H9 (cell line): ENCODE measurements at regions not wholly inside any gene's neighbourhood (a gene's known extent, or its start where the extent isn't known, plus 50 kb on each side); places are given as distances from the start of the nearest gene placed in this dataset.
"Not testable (repeated sequence)": the region's sequence is repeated elsewhere in the genome, so short reads cannot be mapped to it uniquely, and the experiment has no call there.

Experiments
- DNase-seq: peaks from one replicate; pipeline ENCODE4 v3.0.0-alpha.2; 2017
- H2AFZ ChIP-seq: one replicate; pipeline ENCODE4 v1.6.1; 2013; ENCODE audit warnings: mild to moderate bottlenecking, low read length, control low read depth, moderate library complexity
- H2AK5ac ChIP-seq: 2 replicates; pipeline ENCODE4 v1.6.1; 2013; ENCODE audit warnings: low read length, control low read depth, mixed read lengths; ENCODE audit not compliant: insufficient read length
- H2BK120ac ChIP-seq: one replicate; pipeline ENCODE4 v1.6.1; 2013; ENCODE audit warnings: low read depth, mild to moderate bottlenecking, low read length, control low read depth, inconsistent platforms; ENCODE audit not compliant: poor library complexity, severe bottlenecking
- H2BK12ac ChIP-seq: 2 replicates; pipeline ENCODE4 v1.6.1; 2013; ENCODE audit warnings: low read length, control low read depth, mixed read lengths, low read depth; ENCODE audit not compliant: insufficient read length
- H2BK15ac ChIP-seq: 2 replicates; pipeline ENCODE4 v1.6.1; 2013; ENCODE audit warnings: low read depth, low read length, control low read depth
- H2BK20ac ChIP-seq: one replicate; pipeline ENCODE4 v1.6.1; 2013; ENCODE audit warnings: low read depth, mild to moderate bottlenecking, low read length, control low read depth, inconsistent platforms; ENCODE audit not compliant: poor library complexity, severe bottlenecking
- H2BK5ac ChIP-seq: 2 replicates; pipeline ENCODE4 v1.6.1; 2013; ENCODE audit warnings: low read length, control low read depth, mixed read lengths; ENCODE audit not compliant: insufficient read length
- H3K14ac ChIP-seq: 2 replicates; pipeline ENCODE4 v1.6.1; 2013; ENCODE audit warnings: low read length, control low read depth; ENCODE audit not compliant: insufficient read depth
- H3K18ac ChIP-seq: 2 replicates; pipeline ENCODE4 v1.6.1; 2013; ENCODE audit warnings: low read depth, mild to moderate bottlenecking, mixed read lengths, low read length, control low read depth; ENCODE audit not compliant: insufficient read length
- H3K23ac ChIP-seq: 2 replicates; pipeline ENCODE4 v1.6.1; 2013; ENCODE audit warnings: low read length, control low read depth, mixed read lengths, low read depth; ENCODE audit not compliant: insufficient read length
- H3K23me2 ChIP-seq: 2 replicates; pipeline ENCODE4 v1.6.1; 2013; ENCODE audit warnings: low read depth, mild to moderate bottlenecking, mixed read lengths, low read length, control low read depth; ENCODE audit not compliant: insufficient read length, poor library complexity, severe bottlenecking
- H3K27ac ChIP-seq: 2 replicates; pipeline ENCODE4 v1.5.1; 2013; ENCODE audit warnings: low read length, control low read depth, mixed read lengths, low read depth; ENCODE audit not compliant: insufficient read length
- H3K27me3 ChIP-seq: 2 replicates; pipeline ENCODE4 v1.6.1; 2013; ENCODE audit warnings: low read length, control low read depth, inconsistent platforms; ENCODE audit not compliant: insufficient read depth
- H3K4ac ChIP-seq: 2 replicates; pipeline ENCODE4 v1.6.1; 2013; ENCODE audit warnings: low read depth, mild to moderate bottlenecking, control low read depth, inconsistent platforms, low read length, moderate library complexity
- H3K4me1 ChIP-seq: 2 replicates; pipeline ENCODE4 v1.6.1; 2013; ENCODE audit warnings: low read length, control low read depth, inconsistent platforms; ENCODE audit not compliant: insufficient read depth
- H3K4me2 ChIP-seq: 2 replicates; pipeline ENCODE4 v1.6.1; 2013; ENCODE audit warnings: low read length, control low read depth, mixed read lengths; ENCODE audit not compliant: insufficient read length, insufficient read depth
- H3K56ac ChIP-seq: 2 replicates; pipeline ENCODE4 v1.6.1; 2013; ENCODE audit warnings: low read depth, mild to moderate bottlenecking, mixed read lengths, low read length, control low read depth; ENCODE audit not compliant: insufficient read length
- H3K79me1 ChIP-seq: 2 replicates; pipeline ENCODE4 v1.6.1; 2013; ENCODE audit warnings: low read depth, mild to moderate bottlenecking, moderate library complexity, low read length, control low read depth, inconsistent platforms; ENCODE audit not compliant: insufficient read depth, poor library complexity, severe bottlenecking
- H3K79me2 ChIP-seq: 2 replicates; pipeline ENCODE4 v1.6.1; 2013; ENCODE audit warnings: low read length, control low read depth, inconsistent platforms; ENCODE audit not compliant: insufficient read depth
- H3K9ac ChIP-seq: 2 replicates; pipeline ENCODE4 v1.6.1; 2013; ENCODE audit warnings: low read length, control low read depth, mixed read lengths; ENCODE audit not compliant: insufficient read length; ENCODE audit errors: extremely low read depth
- H3K9me3 ChIP-seq: one replicate; pipeline ENCODE4 v1.6.1; 2013; ENCODE audit warnings: low read depth, low read length, inconsistent platforms; ENCODE audit not compliant: control insufficient read depth
- H3T11ph ChIP-seq: one replicate; pipeline ENCODE4 v1.6.1; 2013; ENCODE audit warnings: mild to moderate bottlenecking, low read length, control low read depth, inconsistent platforms
- H4K20me1 ChIP-seq: one replicate; pipeline ENCODE4 v1.6.1; 2013; ENCODE audit not compliant: control insufficient read depth, insufficient read length, insufficient read depth
- H4K5ac ChIP-seq: 2 replicates; pipeline ENCODE4 v1.6.1; 2013; ENCODE audit warnings: low read depth, mild to moderate bottlenecking, mixed read lengths, low read length, control low read depth; ENCODE audit not compliant: insufficient read length
- H4K8ac ChIP-seq: replicated peaks from 2 replicates; pipeline ENCODE4 v1.6.1; 2013; ENCODE audit warnings: low read length, control low read depth, mixed read lengths, low read depth; ENCODE audit not compliant: insufficient read length
- H4K91ac ChIP-seq: 2 replicates; pipeline ENCODE4 v1.6.1; 2013; ENCODE audit warnings: low read depth, mild to moderate bottlenecking, moderate library complexity, mixed read lengths, low read length, control low read depth; ENCODE audit not compliant: insufficient read length
- H3K27ac Mint-ChIP-seq, 3 experiments: 2 replicates in 2 of 3; 3 replicates in 1 of 3; pipeline ENCODE4 v1.8.0; 2020 to 2021; ENCODE audit warnings: mixed read lengths in 3 of 3, mild to moderate bottlenecking in 1 of 3, moderate library complexity in 1 of 3
- H3K27me3 Mint-ChIP-seq: 2 replicates; pipeline ENCODE4 v1.8.0; 2021; ENCODE audit warnings: low read depth, mild to moderate bottlenecking, moderate library complexity, mixed read lengths
- H3K36me3 Mint-ChIP-seq, 3 experiments: 2 replicates in 2 of 3; 3 replicates in 1 of 3; pipeline ENCODE4 v1.8.0; 2020 to 2021; ENCODE audit warnings: low read depth in 3 of 3, mixed read lengths in 3 of 3; ENCODE audit not compliant: insufficient read depth in 1 of 3
- H3K4me1 Mint-ChIP-seq, 2 experiments: 2 replicates each; pipeline ENCODE4 v1.8.0; 2020; ENCODE audit warnings: mixed read lengths in 2 of 2
- H3K4me3 Mint-ChIP-seq, 2 experiments: 2 replicates in 1 of 2; 3 replicates in 1 of 2; pipeline ENCODE4 v1.8.0; 2020 to 2021; ENCODE audit warnings: mild to moderate bottlenecking in 2 of 2, mixed read lengths in 2 of 2, moderate library complexity in 1 of 2
- H3K9me3 Mint-ChIP-seq, 2 experiments: 2 replicates in 1 of 2; 3 replicates in 1 of 2; pipeline ENCODE4 v1.8.0; 2020; ENCODE audit warnings: mild to moderate bottlenecking in 2 of 2, mixed read lengths in 2 of 2, moderate library complexity in 1 of 2
- WGBS: extraction: QIAGEN DNeasy Blood & Tissue Kit; methylation state at CpG from one replicate; pipeline ENCODE4 v1.1.7; 2013; ENCODE audit warnings: missing lambda C conversion rate, low lambda C conversion rate, mixed read lengths; ENCODE audit not compliant: insufficient read length; ENCODE audit errors: extremely low coverage; 5-methylcytosine and 5-hydroxymethylcytosine counted together

DNA sequence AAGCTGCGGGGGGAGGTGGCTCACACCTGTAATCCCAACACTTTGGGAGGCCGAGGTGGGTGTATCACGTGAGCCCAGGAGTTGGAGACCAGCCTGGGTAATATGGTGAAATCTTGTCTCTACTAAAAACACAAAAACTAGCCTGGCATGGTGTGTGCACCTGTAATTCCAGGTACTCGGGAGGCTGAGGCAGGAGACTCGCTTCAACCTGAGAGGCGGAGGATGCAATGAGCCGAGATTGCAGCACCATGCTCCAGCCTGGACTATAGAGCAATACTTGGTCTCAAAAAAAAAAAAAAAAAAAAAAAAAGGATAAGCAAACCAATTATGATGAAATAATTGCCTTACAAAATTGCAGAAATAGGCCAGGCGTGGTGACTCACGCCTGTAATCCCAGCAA is 311.4 kb upstream of the ZNF337 start:
- H2BK5ac ChIP-seq, H2BK15ac ChIP-seq, H3K4me1 Mint-ChIP-seq, H3K79me1 ChIP-seq, H4K8ac ChIP-seq, H2BK20ac ChIP-seq, H4K20me1 ChIP-seq, H3K27me3 ChIP-seq, H4K5ac ChIP-seq, H3K14ac ChIP-seq, H3K27me3 Mint-ChIP-seq, H3K18ac ChIP-seq, H3K36me3 Mint-ChIP-seq, H3K4me2 ChIP-seq, H2AFZ ChIP-seq, H3K79me2 ChIP-seq, H3K9me3 ChIP-seq, H3K56ac ChIP-seq, H4K91ac ChIP-seq, H3K27ac Mint-ChIP-seq, H2BK12ac ChIP-seq, H3K4ac ChIP-seq, H3K4me3 Mint-ChIP-seq, H3K23me2 ChIP-seq, H2AK5ac ChIP-seq, H3K9me3 Mint-ChIP-seq, H3K9ac ChIP-seq, H3K27ac ChIP-seq, DNase-seq, H3T11ph ChIP-seq, H3K4me1 ChIP-seq, H3K23ac ChIP-seq, H2BK120ac ChIP-seq: not testable (repeated sequence)
- no CpG with 5 or more reads among the region's 9 CpGs for WGBS

DNA sequence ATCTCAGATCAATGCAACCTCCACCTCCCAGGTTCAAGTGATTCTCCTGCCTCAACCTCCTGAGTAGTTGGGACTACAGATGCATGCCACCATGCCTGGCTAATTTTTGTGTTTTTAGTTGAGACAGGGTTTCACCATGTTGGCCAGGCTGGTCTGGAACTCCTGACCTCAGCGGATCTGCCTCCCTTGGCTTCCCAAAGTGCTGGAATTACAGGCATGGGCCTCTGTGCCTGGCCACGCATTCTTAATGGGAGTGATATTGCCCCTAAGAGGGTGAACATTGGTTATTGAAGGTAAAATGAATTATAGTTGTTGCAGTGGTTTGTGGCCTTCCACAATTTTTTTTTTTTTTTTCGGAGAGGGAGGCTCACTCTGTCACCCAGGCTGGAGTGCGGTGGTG is 309.5 kb upstream of the ZNF337 start:
- not testable (repeated sequence) for H3K9ac ChIP-seq, H2BK15ac ChIP-seq, H2BK20ac ChIP-seq, H3K9me3 ChIP-seq, H3K9me3 Mint-ChIP-seq, H4K20me1 ChIP-seq, H3K18ac ChIP-seq, H2AK5ac ChIP-seq, H3K27ac ChIP-seq, DNase-seq, H2BK12ac ChIP-seq, H2BK5ac ChIP-seq, H3K4me1 Mint-ChIP-seq, H3K4me3 Mint-ChIP-seq, H3K4me2 ChIP-seq, H3K27me3 Mint-ChIP-seq, H3K27me3 ChIP-seq, H3K79me1 ChIP-seq, H4K91ac ChIP-seq, H3K56ac ChIP-seq, H3K23ac ChIP-seq, H4K5ac ChIP-seq, H3K36me3 Mint-ChIP-seq, H3K14ac ChIP-seq, H3K27ac Mint-ChIP-seq, H3T11ph ChIP-seq, H3K4me1 ChIP-seq, H4K8ac ChIP-seq, H2BK120ac ChIP-seq, H3K79me2 ChIP-seq, H3K23me2 ChIP-seq, H3K4ac ChIP-seq, H2AFZ ChIP-seq
- WGBS = no CpG with 5 or more reads among the region's 4 CpGs

DNA sequence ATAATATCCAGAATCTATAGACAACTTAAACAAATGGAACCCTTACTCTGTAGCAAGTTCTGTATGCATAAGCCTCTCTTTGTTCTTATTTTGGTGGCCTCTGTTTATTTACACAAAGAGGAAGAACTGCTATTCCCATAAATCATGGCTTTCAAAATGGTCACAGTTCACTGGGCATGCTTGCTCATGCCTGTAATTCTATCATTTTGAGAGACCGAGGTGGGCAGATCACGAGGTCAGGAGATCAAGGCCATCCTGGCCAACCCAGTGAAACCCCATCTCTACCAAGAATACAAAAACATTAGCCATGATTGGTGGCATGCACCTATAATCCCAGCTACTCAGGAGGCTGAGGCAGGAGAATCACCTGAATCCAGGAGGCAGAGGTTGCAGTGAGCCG is 307.3 kb upstream of the ZNF337 start:
- H3K36me3 Mint-ChIP-seq, H3K18ac ChIP-seq, H3K79me1 ChIP-seq, H4K91ac ChIP-seq, H3K56ac ChIP-seq, H3K27me3 ChIP-seq, H4K5ac ChIP-seq, H3K23ac ChIP-seq, H3K27ac ChIP-seq, H4K8ac ChIP-seq, H4K20me1 ChIP-seq, DNase-seq, H3K9me3 Mint-ChIP-seq, H2AFZ ChIP-seq, H3K4me1 Mint-ChIP-seq, H3K4me1 ChIP-seq, H2AK5ac ChIP-seq, H2BK12ac ChIP-seq, H3K14ac ChIP-seq, H3K4me3 Mint-ChIP-seq, H3K4me2 ChIP-seq, H3K27me3 Mint-ChIP-seq, H2BK5ac ChIP-seq, H3K27ac Mint-ChIP-seq, H3K23me2 ChIP-seq, H2BK120ac ChIP-seq, H3K79me2 ChIP-seq, H2BK15ac ChIP-seq, H3K9me3 ChIP-seq, H2BK20ac ChIP-seq, H3T11ph ChIP-seq, H3K4ac ChIP-seq, H3K9ac ChIP-seq: not testable (repeated sequence)
- no CpG with 5 or more reads among the region's 3 CpGs for WGBS
